Trophoblast cell (in vitro differentiated cells and primary cell): ENCODE measurements at regions not wholly inside any gene's neighbourhood (a gene's known extent, or its start where the extent isn't known, plus 50 kb on each side); places are given as distances from the start of the nearest gene placed in this dataset.
A peak's percentile ranks its signal among the peaks of the same experiment; 100 is the strongest.

ENCODE experiments used
- DNase-seq, 2 donors: peaks; one replicate each; pipeline ENCODE4 v3.0.0-alpha.2; 2016
- H2AFZ ChIP-seq: 2 replicates; pipeline ENCODE4 v1.6.1; 2013; ENCODE audit warnings: low read length, moderate library complexity, mild to moderate bottlenecking; ENCODE audit not compliant: insufficient read depth, poor library complexity
- H2AK5ac ChIP-seq: 2 replicates; pipeline ENCODE4 v1.6.1; 2013; ENCODE audit warnings: mild to moderate bottlenecking, low read length
- H2BK120ac ChIP-seq: 2 replicates; pipeline ENCODE4 v1.6.1; 2013; ENCODE audit warnings: low read length, mild to moderate bottlenecking, moderate library complexity; ENCODE audit not compliant: insufficient read depth, poor library complexity
- H2BK12ac ChIP-seq: 2 replicates; pipeline ENCODE4 v1.6.1; 2013; ENCODE audit warnings: mild to moderate bottlenecking, low read length, moderate library complexity
- H2BK5ac ChIP-seq: 2 replicates; pipeline ENCODE4 v1.6.1; 2013; ENCODE audit warnings: low read length, low read depth, moderate library complexity, mild to moderate bottlenecking; ENCODE audit not compliant: poor library complexity
- H3K14ac ChIP-seq: 2 replicates; pipeline ENCODE4 v1.6.1; 2013; ENCODE audit warnings: mild to moderate bottlenecking, low read length
- H3K18ac ChIP-seq: 2 replicates; pipeline ENCODE4 v1.6.1; 2013; ENCODE audit warnings: mild to moderate bottlenecking, low read length
- H3K23ac ChIP-seq: 2 replicates; pipeline ENCODE4 v1.6.1; 2013; ENCODE audit warnings: low read length
- H3K27ac ChIP-seq: 2 replicates; pipeline ENCODE4 v1.5.1; 2013; ENCODE audit warnings: low read depth, mild to moderate bottlenecking, inconsistent platforms, low read length, moderate library complexity
- H3K27me3 ChIP-seq: 2 replicates; pipeline ENCODE4 v1.6.1; 2013; ENCODE audit warnings: inconsistent platforms, mild to moderate bottlenecking, low read length, moderate library complexity; ENCODE audit not compliant: insufficient read depth
- H3K36me3 ChIP-seq, 2 experiments: 1 replicate in 1 of 2; 2 replicates in 1 of 2; pipeline ENCODE4 v1.6.1; 2013; ENCODE audit warnings: low read length in 2 of 2, mild to moderate bottlenecking in 2 of 2, moderate library complexity in 1 of 2; ENCODE audit not compliant: insufficient read depth in 2 of 2, control insufficient read depth in 1 of 2
- H3K4ac ChIP-seq: 2 replicates; pipeline ENCODE4 v1.6.1; 2013; ENCODE audit warnings: low read depth, mild to moderate bottlenecking, low read length, moderate library complexity
- H3K4me1 ChIP-seq, 2 experiments: 1 replicate in 1 of 2; 2 replicates in 1 of 2; pipeline ENCODE4 v1.6.1; 2013; ENCODE audit warnings: low read length in 2 of 2, mild to moderate bottlenecking in 2 of 2, moderate library complexity in 1 of 2; ENCODE audit not compliant: insufficient read depth in 2 of 2, control insufficient read depth in 1 of 2
- H3K4me2 ChIP-seq: 2 replicates; pipeline ENCODE4 v1.6.1; 2013; ENCODE audit warnings: inconsistent platforms, mild to moderate bottlenecking, low read length, moderate library complexity
- H3K4me3 ChIP-seq: 2 replicates; pipeline ENCODE4 v1.5.1; 2013; ENCODE audit warnings: mild to moderate bottlenecking, low read depth, low read length, inconsistent platforms
- H3K79me1 ChIP-seq: one replicate; pipeline ENCODE4 v1.6.1; 2013; ENCODE audit warnings: low read length
- H3K79me2 ChIP-seq: 2 replicates; pipeline ENCODE4 v1.6.1; 2013; ENCODE audit warnings: low read length, mild to moderate bottlenecking; ENCODE audit not compliant: control insufficient read depth, insufficient read depth, poor library complexity
- H3K9ac ChIP-seq: 2 replicates; pipeline ENCODE4 v1.6.1; 2013; ENCODE audit warnings: mild to moderate bottlenecking, low read length
- H3K9me3 ChIP-seq: 2 replicates; pipeline ENCODE4 v1.6.1; 2013; ENCODE audit warnings: low read depth, mild to moderate bottlenecking, control low read depth, inconsistent platforms, low read length; ENCODE audit not compliant: insufficient read depth
- H4K12ac ChIP-seq: 2 replicates; pipeline ENCODE4 v1.6.1; 2013; ENCODE audit warnings: low read depth, mild to moderate bottlenecking, low read length, moderate library complexity
- H4K8ac ChIP-seq: 2 replicates; pipeline ENCODE4 v1.6.1; 2013; ENCODE audit warnings: low read depth, mild to moderate bottlenecking, low read length, moderate library complexity
- H4K91ac ChIP-seq: one replicate; pipeline ENCODE4 v1.6.1; 2013; ENCODE audit warnings: low read depth, mild to moderate bottlenecking, low read length, moderate library complexity
- WGBS: extraction: QIAGEN DNeasy Blood & Tissue Kit; methylation state at CpG from one replicate; pipeline ENCODE4 v1.1.7; 2013; ENCODE audit warnings: missing lambda C conversion rate; ENCODE audit not compliant: insufficient read length, insufficient coverage; ENCODE audit errors: extremely low coverage; 5-methylcytosine and 5-hydroxymethylcytosine counted together

- Histone ChIP-seq H3K4ac (no peak overlapping the region), H3K14ac (no peak overlapping the region), H3K9me3 (no peaks in the 10 kb centered on the region), H4K8ac (no peak overlapping the region), H3K23ac (no peak overlapping the region), H2BK12ac (no peak overlapping the region), H3K4me2 (no peak overlapping the region), H3K27ac (no peak overlapping the region), H3K4me1 (no peaks in the 10 kb centered on the region), H3K79me1 (no peaks in the 10 kb centered on the region), H2BK120ac (no peak overlapping the region), H3K9ac (no peak overlapping the region), H3K18ac (no peak overlapping the region), H3K79me2 (no peaks in the 10 kb centered on the region), H4K91ac (no peak overlapping the region), H3K36me3 (no peaks in the 10 kb centered on the region), H4K12ac (no peak overlapping the region), H2BK5ac (no peak overlapping the region), H2AFZ (no peak overlapping the region), H2AK5ac (no peak overlapping the region), H3K27me3 (no peaks in the 10 kb centered on the region), H3K4me3 (no peak overlapping the region)
- DNase-seq, result no peak
- no CpG with 5 or more reads among the region's 1 CpG for WGBS
Measured at GRCh38 chr3:153003862-153004261, 158.2 kb upstream of the RAP2B start.

- H3K4me1 ChIP-seq, result no peaks in the 10 kb centered on the region
- H4K12ac ChIP-seq, result no peak overlapping the region
- H3K18ac ChIP-seq, result no peak overlapping the region
- H3K4me3 ChIP-seq, result no peak overlapping the region
- H4K91ac ChIP-seq, result no peak overlapping the region
- no peaks in the 10 kb centered on the region for H3K27me3 ChIP-seq
- H3K79me2 ChIP-seq, result no peaks in the 10 kb centered on the region
- H3K36me3 ChIP-seq, result no peaks in the 10 kb centered on the region
- DNase-seq, result no peak
- no peak overlapping the region for H3K14ac ChIP-seq
- no peak overlapping the region for H2BK5ac ChIP-seq
- H3K9me3 ChIP-seq, result no peaks in the 10 kb centered on the region
- no CpG with 5 or more reads among the region's 3 CpGs for WGBS
- no peaks in the 10 kb centered on the region for H3K79me1 ChIP-seq
- no peak overlapping the region for H3K27ac ChIP-seq
- no peak overlapping the region for H3K23ac ChIP-seq
- no peak overlapping the region for H2AFZ ChIP-seq
- H3K4ac ChIP-seq, result no peak overlapping the region
- H2AK5ac ChIP-seq, result no peak overlapping the region
- no peak overlapping the region for H2BK12ac ChIP-seq
- H3K4me2 ChIP-seq, result no peak overlapping the region
- no peak overlapping the region for H3K9ac ChIP-seq
- H2BK120ac ChIP-seq, result no peak overlapping the region
- H4K8ac ChIP-seq, result no peak overlapping the region
Measured at GRCh38 chr3:153008226-153008625, 153.8 kb upstream of the RAP2B start.

- Histone ChIP-seq H3K23ac (no peak overlapping the region), H3K27ac (no peak overlapping the region), H3K4me1 (no peaks in the 10 kb centered on the region), H3K36me3 (no peaks in the 10 kb centered on the region), H2BK12ac (no peak overlapping the region), H4K12ac (no peak overlapping the region), H3K4me3 (no peak overlapping the region), H3K4ac (no peak overlapping the region), H2AK5ac (no peak overlapping the region), H3K4me2 (no peak overlapping the region), H2AFZ (no peak overlapping the region), H2BK120ac (no peak overlapping the region), H3K27me3 (no peaks in the 10 kb centered on the region), H3K79me1 (no peaks in the 10 kb centered on the region), H3K9ac (no peak overlapping the region), H2BK5ac (no peak overlapping the region), H4K8ac (no peak overlapping the region), H3K14ac (no peak overlapping the region), H4K91ac (no peak overlapping the region), H3K18ac (no peak overlapping the region), H3K9me3 (no peaks in the 10 kb centered on the region), H3K79me2 (no peaks in the 10 kb centered on the region)
- DNase-seq, result no peak
- no CpG with 5 or more reads among the region's 5 CpGs for WGBS
Measured at GRCh38 chr3:153023896-153024295, 138.1 kb upstream of the RAP2B start.

- Histone ChIP-seq H3K36me3 (no peaks in the 10 kb centered on the region), H2BK12ac (no peak overlapping the region), H3K79me1 (no peaks in the 10 kb centered on the region), H3K4ac (no peak overlapping the region), H4K91ac (no peak overlapping the region), H3K14ac (no peak overlapping the region), H4K12ac (no peak overlapping the region), H3K9me3 (no peaks in the 10 kb centered on the region), H3K27ac (no peak overlapping the region), H3K23ac (no peak overlapping the region), H2AK5ac (no peak overlapping the region), H3K27me3 (no peaks in the 10 kb centered on the region), H3K79me2 (no peaks in the 10 kb centered on the region), H3K18ac (no peak overlapping the region), H3K4me3 (no peak overlapping the region), H3K4me1 (no peaks in the 10 kb centered on the region), H2AFZ (no peak overlapping the region), H4K8ac (no peak overlapping the region), H2BK5ac (no peak overlapping the region), H2BK120ac (no peak overlapping the region), H3K4me2 (no peak overlapping the region), H3K9ac (no peak overlapping the region)
- WGBS, result no CpG with 5 or more reads among the region's 3 CpGs
- DNase-seq, result peak in 1 of 2 donors; percentile 74
Measured at GRCh38 chr3:153026026-153026425, 136.0 kb upstream of the RAP2B start.
